ENCODE measurements at regions not wholly inside any gene's neighbourhood (a gene's known extent, or its start where the extent isn't known, plus 50 kb on each side); places are given as distances from the start of the nearest gene placed in this dataset.

DNA sequence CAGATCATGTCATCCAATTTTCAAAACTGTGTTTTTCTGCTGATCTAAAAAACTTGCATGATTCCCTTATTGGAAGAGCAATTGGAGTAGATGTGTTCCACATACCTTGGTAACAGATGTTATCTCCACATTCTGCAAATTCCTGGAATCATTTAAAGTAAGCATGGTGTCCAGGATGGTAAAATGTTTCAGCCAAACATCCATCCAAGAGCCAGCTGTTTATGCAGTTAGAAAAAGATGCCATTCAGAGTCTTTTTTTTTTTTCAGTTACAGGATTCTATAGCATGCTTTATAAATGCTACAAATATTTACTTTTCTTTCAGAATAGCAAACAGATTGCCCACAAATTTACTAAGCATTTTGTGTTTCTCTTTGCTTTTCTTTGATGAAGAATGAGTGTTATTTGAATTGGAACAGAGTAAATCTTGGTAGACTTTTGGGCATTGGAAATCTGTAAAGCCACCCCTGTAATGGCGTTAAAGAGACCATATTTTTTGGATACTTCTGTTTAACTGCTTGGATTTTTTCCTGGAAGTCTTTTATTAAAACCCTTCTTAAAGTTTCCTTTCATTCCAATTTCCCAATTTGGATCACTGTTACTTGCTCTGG lies 149.8 kb downstream of the GNAT3 start:
- Histone ChIP-seq H3K9me3 (ENCODE audit: insufficient read depth, low read length, severe bottlenecking) (no peaks in the 10 kb centered on the region), H4K20me1 (ENCODE audit: insufficient read depth, low read length) (no peaks in the 10 kb centered on the region), H3K36me3 (ENCODE audit: insufficient read depth, low read length) (no peaks in the 10 kb centered on the region), H2AFZ (ENCODE audit: low read depth, low read length) (no peak overlapping the region), H3K27ac (ENCODE audit: low read length) (no peak overlapping the region), H3K79me2 (ENCODE audit: insufficient read depth, low read length) (no peaks in the 10 kb centered on the region), H3K27me3 (ENCODE audit: insufficient read depth, low read length, poor library complexity) (no peaks in the 10 kb centered on the region), H3K9ac (ENCODE audit: low read depth, low read length) (no peak overlapping the region), H3K4me2 (ENCODE audit: insufficient read depth, low read length) (no peak overlapping the region), H3K4me3 (ENCODE audit: low read depth in 1 of 2, low read length in 2 of 2) (no peak overlapping the region), H3K4me1 (ENCODE audit: insufficient read depth, low read length) (no peaks in the 10 kb centered on the region)
- TF ChIP-seq EZH2 (IDR thresholded peaks at IDR 0.05; ENCODE audit: borderline replicate concordance, low read depth, low read length, severe bottlenecking) = no peak
- TF ChIP-seq, protein P1, sequence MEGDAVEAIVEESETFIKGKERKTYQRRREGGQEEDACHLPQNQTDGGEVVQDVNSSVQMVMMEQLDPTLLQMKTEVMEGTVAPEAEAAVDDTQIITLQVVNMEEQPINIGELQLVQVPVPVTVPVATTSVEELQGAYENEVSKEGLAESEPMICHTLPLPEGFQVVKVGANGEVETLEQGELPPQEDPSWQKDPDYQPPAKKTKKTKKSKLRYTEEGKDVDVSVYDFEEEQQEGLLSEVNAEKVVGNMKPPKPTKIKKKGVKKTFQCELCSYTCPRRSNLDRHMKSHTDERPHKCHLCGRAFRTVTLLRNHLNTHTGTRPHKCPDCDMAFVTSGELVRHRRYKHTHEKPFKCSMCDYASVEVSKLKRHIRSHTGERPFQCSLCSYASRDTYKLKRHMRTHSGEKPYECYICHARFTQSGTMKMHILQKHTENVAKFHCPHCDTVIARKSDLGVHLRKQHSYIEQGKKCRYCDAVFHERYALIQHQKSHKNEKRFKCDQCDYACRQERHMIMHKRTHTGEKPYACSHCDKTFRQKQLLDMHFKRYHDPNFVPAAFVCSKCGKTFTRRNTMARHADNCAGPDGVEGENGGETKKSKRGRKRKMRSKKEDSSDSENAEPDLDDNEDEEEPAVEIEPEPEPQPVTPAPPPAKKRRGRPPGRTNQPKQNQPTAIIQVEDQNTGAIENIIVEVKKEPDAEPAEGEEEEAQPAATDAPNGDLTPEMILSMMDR (IDR thresholded peaks at IDR 0.05; ENCODE audit: borderline replicate concordance, extremely low read depth, low read length, poor library complexity, severe bottlenecking) = no peak
- ATAC-seq (ENCODE audit: insufficient read depth, low read depth) (no peak), DNase-seq (no peak)

DNA sequence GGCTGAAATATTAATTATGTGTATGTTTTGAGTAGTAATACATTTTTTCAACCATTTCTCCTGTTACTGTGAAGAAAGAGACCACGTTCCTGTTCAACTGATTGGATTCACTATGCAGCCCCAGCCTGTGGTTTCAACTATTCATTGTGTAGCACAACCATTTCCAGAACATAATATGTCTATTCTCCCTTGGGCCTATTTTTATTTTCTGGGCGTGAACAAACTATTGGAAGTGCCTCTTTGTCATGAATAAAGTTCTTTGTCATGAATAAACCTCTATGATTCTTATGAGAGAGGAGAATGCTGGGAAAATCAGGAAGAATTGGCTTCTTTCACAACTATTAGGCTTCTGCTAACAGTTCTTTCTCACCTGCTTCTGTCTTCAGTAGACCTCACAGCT lies 152.4 kb downstream of the GNAT3 start:
- Histone ChIP-seq H3K9ac (ENCODE audit: low read depth, low read length) (no peak overlapping the region), H3K27ac (ENCODE audit: low read length) (no peak overlapping the region), H3K79me2 (ENCODE audit: insufficient read depth, low read length) (no peaks in the 10 kb centered on the region), H3K4me2 (ENCODE audit: insufficient read depth, low read length) (no peak overlapping the region), H3K4me3 (ENCODE audit: low read depth in 1 of 2, low read length in 2 of 2) (no peak overlapping the region), H3K36me3 (ENCODE audit: insufficient read depth, low read length) (no peaks in the 10 kb centered on the region), H3K4me1 (ENCODE audit: insufficient read depth, low read length) (no peaks in the 10 kb centered on the region), H4K20me1 (ENCODE audit: insufficient read depth, low read length) (no peaks in the 10 kb centered on the region), H2AFZ (ENCODE audit: low read depth, low read length) (no peak overlapping the region), H3K9me3 (ENCODE audit: insufficient read depth, low read length, severe bottlenecking) (no peaks in the 10 kb centered on the region), H3K27me3 (ENCODE audit: insufficient read depth, low read length, poor library complexity) (no peaks in the 10 kb centered on the region)
- TF ChIP-seq, protein P1 (IDR thresholded peaks at IDR 0.05; ENCODE audit: borderline replicate concordance, extremely low read depth, low read length, poor library complexity, severe bottlenecking) = no peak
- TF ChIP-seq EZH2 (IDR thresholded peaks at IDR 0.05; ENCODE audit: borderline replicate concordance, low read depth, low read length, severe bottlenecking) = no peak
- DNase-seq = no peak
- ATAC-seq (ENCODE audit: insufficient read depth, low read depth) = no peak

DNA sequence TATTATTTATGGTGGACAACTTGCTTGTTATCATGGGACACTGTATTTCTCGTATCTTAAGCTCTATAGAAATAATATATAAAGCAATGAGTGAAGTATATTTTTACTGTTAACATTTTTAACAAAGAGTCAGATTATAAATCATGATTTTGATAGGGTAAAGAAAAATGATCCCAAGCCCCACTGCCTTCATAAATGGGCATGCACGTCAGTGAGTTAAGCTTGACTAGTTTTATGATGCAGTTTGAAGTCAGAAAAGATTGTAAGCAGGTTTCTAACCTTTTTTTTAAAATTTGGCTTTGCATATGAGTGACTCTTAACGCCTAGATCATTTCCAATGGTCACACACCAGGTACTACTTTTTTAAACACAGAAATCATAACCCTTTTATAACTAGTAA lies 152.8 kb downstream of the GNAT3 start:
- H3K4me1 ChIP-seq (ENCODE audit: insufficient read depth, low read length) = no peaks in the 10 kb centered on the region
- no peaks in the 10 kb centered on the region for H3K79me2 ChIP-seq (ENCODE audit: insufficient read depth, low read length)
- H3K9me3 ChIP-seq (ENCODE audit: insufficient read depth, low read length, severe bottlenecking) = no peaks in the 10 kb centered on the region
- no peak overlapping the region for H2AFZ ChIP-seq (ENCODE audit: low read depth, low read length)
- DNase-seq (no peak), ATAC-seq (ENCODE audit: insufficient read depth, low read depth) (no peak)
- H3K36me3 ChIP-seq (ENCODE audit: insufficient read depth, low read length) = no peaks in the 10 kb centered on the region
- TF ChIP-seq, protein P1 (IDR thresholded peaks at IDR 0.05; ENCODE audit: borderline replicate concordance, extremely low read depth, low read length, poor library complexity, severe bottlenecking) = no peak
- TF ChIP-seq EZH2 (IDR thresholded peaks at IDR 0.05; ENCODE audit: borderline replicate concordance, low read depth, low read length, severe bottlenecking) = no peak
- H4K20me1 ChIP-seq (ENCODE audit: insufficient read depth, low read length) = no peaks in the 10 kb centered on the region
- no peak overlapping the region for H3K4me2 ChIP-seq (ENCODE audit: insufficient read depth, low read length)
- no peak overlapping the region for H3K27ac ChIP-seq (ENCODE audit: low read length)
- no peaks in the 10 kb centered on the region for H3K27me3 ChIP-seq (ENCODE audit: insufficient read depth, low read length, poor library complexity)
- no peak overlapping the region for H3K9ac ChIP-seq (ENCODE audit: low read depth, low read length)
- no peak overlapping the region for H3K4me3 ChIP-seq (ENCODE audit: low read depth in 1 of 2, low read length in 2 of 2)
